Fibroblast of pulmonary artery (primary cell): ENCODE measurements at regions not wholly inside any gene's neighbourhood (a gene's known extent, or its start where the extent isn't known, plus 50 kb on each side); places are given as distances from the start of the nearest gene placed in this dataset.
"Not testable (repeated sequence)": the region's sequence is repeated elsewhere in the genome, so short reads cannot be mapped to it uniquely, and the experiment has no call there.

Experiments used
- DNase-seq: peaks from one replicate; pipeline ENCODE4 v3.0.0-alpha.2; 2010; ENCODE audit warnings: low read depth
- H3K4me3 ChIP-seq: replicated peaks from 2 replicates; pipeline ENCODE4 v1.5.1; 2011; ENCODE audit warnings: low read depth, mild to moderate bottlenecking, control low read depth, low read length, moderate library complexity
- TF ChIP-seq, protein P1 (sequence below): IDR thresholded peaks from 2 replicates; pipeline ENCODE4 v1.5.1; 2011; ENCODE audit warnings: mild to moderate bottlenecking, control low read depth, low read length, inconsistent platforms; ENCODE audit errors: missing control alignments

- TF ChIP-seq, protein P1, sequence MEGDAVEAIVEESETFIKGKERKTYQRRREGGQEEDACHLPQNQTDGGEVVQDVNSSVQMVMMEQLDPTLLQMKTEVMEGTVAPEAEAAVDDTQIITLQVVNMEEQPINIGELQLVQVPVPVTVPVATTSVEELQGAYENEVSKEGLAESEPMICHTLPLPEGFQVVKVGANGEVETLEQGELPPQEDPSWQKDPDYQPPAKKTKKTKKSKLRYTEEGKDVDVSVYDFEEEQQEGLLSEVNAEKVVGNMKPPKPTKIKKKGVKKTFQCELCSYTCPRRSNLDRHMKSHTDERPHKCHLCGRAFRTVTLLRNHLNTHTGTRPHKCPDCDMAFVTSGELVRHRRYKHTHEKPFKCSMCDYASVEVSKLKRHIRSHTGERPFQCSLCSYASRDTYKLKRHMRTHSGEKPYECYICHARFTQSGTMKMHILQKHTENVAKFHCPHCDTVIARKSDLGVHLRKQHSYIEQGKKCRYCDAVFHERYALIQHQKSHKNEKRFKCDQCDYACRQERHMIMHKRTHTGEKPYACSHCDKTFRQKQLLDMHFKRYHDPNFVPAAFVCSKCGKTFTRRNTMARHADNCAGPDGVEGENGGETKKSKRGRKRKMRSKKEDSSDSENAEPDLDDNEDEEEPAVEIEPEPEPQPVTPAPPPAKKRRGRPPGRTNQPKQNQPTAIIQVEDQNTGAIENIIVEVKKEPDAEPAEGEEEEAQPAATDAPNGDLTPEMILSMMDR = no peak
- no peak overlapping the region for H3K4me3 ChIP-seq
- DNase-seq = no peak
Observed at GRCh38 chr2:22126978-22127377, 1003.2 kb downstream of the TDRD15 start.

DNA sequence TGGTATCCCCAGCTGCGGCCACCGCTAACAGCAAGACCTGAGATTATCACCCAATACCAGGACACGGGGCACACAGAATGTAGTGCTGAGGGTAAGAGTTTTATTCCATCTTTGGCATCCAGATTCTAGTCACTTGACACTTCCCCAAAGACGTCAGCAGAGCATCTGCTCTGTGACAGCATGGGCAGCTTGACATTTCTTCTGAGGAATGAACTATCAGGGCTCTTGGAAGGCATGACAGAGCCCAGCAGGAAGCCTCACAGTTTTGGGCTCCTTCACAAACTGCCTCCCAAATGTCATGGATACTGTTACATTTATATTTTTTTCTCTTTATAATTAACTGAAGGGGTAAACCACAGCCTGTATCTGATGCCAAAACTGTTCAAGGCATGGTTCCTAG, 1010.7 kb downstream of the TDRD15 start:
- no peak for DNase-seq
- H3K4me3 ChIP-seq = no peak overlapping the region
- TF ChIP-seq, protein P1 = no peak

DNA sequence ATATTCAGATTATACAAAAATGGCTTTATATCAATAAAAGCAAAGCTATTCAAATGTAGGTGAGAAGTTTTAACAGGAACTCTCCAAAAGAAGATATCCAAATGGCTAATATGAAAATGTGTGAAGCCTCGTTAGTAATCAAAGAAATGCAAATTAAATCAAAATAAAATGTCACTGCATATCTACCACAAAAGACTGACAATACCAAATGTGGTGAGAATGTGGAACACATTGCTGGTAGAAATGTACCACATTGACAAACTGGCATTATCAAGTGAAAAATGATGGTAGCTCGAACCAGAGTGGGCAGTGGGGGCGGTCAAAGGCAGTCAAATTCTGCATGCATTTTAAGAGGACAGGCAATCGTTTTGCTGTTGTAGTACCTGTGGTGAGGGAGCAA, 1012.7 kb downstream of the TDRD15 start:
- DNase-seq = no peak
- no peak overlapping the region for H3K4me3 ChIP-seq
- TF ChIP-seq, protein P1 = no peak

- DNase-seq = no peak
- TF ChIP-seq, protein P1 = no peak
- H3K4me3 ChIP-seq = no peak overlapping the region
Observed at GRCh38 chr2:22143840-22144239, 1020.1 kb downstream of the TDRD15 start.

GRCh38 chr2:22153931-22154613, 1030.3 kb downstream of the TDRD15 start:
- DNase-seq = no peak
- TF ChIP-seq, protein P1 = no peak
- H3K4me3 ChIP-seq = no peak overlapping the region

DNA sequence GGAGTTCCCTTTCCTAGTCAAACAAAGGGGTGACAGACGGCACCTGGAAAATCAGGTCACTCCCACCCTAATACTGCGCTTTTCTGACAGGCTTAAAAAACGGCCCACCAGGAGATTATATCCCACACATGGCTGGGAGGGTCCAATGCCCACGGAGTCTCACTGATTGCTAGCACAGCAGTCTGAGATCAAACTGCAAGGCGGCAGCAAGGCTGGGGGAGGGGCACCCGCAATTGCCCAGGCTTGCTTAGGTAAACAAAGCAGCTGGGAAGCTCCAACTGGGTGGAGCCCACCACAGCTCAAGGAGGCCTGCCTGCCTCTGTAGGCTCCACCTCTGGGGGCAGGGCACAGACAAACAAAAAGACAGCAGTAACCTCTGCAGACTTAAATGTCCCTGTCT, 1032.9 kb downstream of the TDRD15 start:
- not testable (repeated sequence) for H3K4me3 ChIP-seq, DNase-seq

- DNase-seq = no peak
- TF ChIP-seq, protein P1 = no peak
- no peak overlapping the region for H3K4me3 ChIP-seq
Observed at GRCh38 chr2:22167256-22167655, 1043.5 kb downstream of the TDRD15 start.
